Karpas-422 (cell line): ENCODE measurements at regions not wholly inside any gene's neighbourhood (a gene's known extent, or its start where the extent isn't known, plus 50 kb on each side); places are given as distances from the start of the nearest gene placed in this dataset.
"Not testable (repeated sequence)": the region's sequence is repeated elsewhere in the genome, so short reads cannot be mapped to it uniquely, and the experiment has no call there.

ENCODE experiments used
- DNase-seq: peaks from one replicate; pipeline ENCODE4 v3.0.0-alpha.2; 2015
- H2AFZ ChIP-seq: fragments of 200-600 bp; sonication (generic); 2 replicates; pipeline ENCODE4 v1.6.1; 2014; ENCODE audit warnings: antibody characterized with exemption, low read length, mixed read lengths
- H3K27ac ChIP-seq: fragments of 200-600 bp; sonication (generic); 2 replicates; pipeline ENCODE4 v1.5.1; 2014; ENCODE audit warnings: mild to moderate bottlenecking, low read length, moderate library complexity
- H3K27me3 ChIP-seq: fragments of 200-600 bp; sonication (generic); 2 replicates; pipeline ENCODE4 v1.6.1; 2014; ENCODE audit warnings: low read length, mixed read lengths
- H3K36me3 ChIP-seq: fragments of 200-600 bp; sonication (generic); 2 replicates; pipeline ENCODE4 v1.6.1; 2014; ENCODE audit warnings: low read length, mixed read lengths; ENCODE audit not compliant: insufficient read depth
- H3K4me1 ChIP-seq: fragments of 200-600 bp; sonication (generic); 2 replicates; pipeline ENCODE4 v1.6.1; 2014; ENCODE audit warnings: mild to moderate bottlenecking, low read length, mixed read lengths
- H3K4me2 ChIP-seq: fragments of 200-600 bp; sonication (generic); 2 replicates; pipeline ENCODE4 v1.6.1; 2014; ENCODE audit warnings: low read length, low read depth, mild to moderate bottlenecking; ENCODE audit not compliant: poor library complexity, severe bottlenecking
- H3K4me3 ChIP-seq: fragments of 200-600 bp; sonication (generic); 2 replicates; pipeline ENCODE4 v1.5.1; 2014; ENCODE audit warnings: mild to moderate bottlenecking, antibody characterized with exemption, low read length, mixed read lengths
- H3K79me2 ChIP-seq: fragments of 200-600 bp; sonication (generic); 2 replicates; pipeline ENCODE4 v1.6.1; 2014; ENCODE audit warnings: mild to moderate bottlenecking, low read length, mixed read lengths
- H3K9ac ChIP-seq: fragments of 200-600 bp; sonication (generic); 2 replicates; pipeline ENCODE4 v1.6.0; 2014; ENCODE audit warnings: low read length
- H3K9me2 ChIP-seq: fragments of 200-600 bp; sonication (generic), shearing (Covaris generic); replicated peaks from 2 replicates; pipeline ENCODE4 v1.6.0; 2014; ENCODE audit warnings: mild to moderate bottlenecking, low read length, moderate library complexity; ENCODE audit not compliant: insufficient read depth
- H3K9me3 ChIP-seq: fragments of 300-700, 200-600 bp; sonication (generic); 2 replicates; pipeline ENCODE4 v1.6.1; 2014; ENCODE audit warnings: low read length, mixed read lengths
- H4K20me1 ChIP-seq: fragments of 200-600 bp; sonication (generic); 2 replicates; pipeline ENCODE4 v1.6.1; 2014; ENCODE audit warnings: mild to moderate bottlenecking, antibody characterized with exemption, low read length, low read depth; ENCODE audit not compliant: insufficient read depth

DNA sequence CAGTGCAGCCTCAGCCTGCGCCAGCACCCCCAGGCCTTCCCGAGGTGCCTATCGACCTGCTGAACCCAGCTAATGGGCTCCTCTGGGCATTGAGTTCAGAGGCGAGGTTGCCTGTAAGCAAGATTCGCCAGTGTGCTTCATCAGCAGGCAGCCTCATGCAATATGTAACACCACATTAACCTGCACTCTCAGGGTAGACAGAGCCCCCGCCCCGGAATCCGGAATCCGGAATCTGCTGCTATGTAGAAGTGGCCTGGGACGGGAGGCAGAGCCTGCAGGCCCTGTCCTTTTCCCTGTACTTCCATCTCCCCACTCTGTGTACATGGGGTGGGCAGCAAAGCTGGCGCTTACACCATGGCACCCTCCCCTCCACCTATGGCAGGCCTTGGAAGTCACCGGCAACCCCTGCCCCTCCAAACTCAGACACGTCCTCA is 83.9 kb upstream of the RET start:
- no peak overlapping the region for H3K9ac ChIP-seq
- H3K9me2 ChIP-seq: no peaks in the 10 kb centered on the region
- no peaks in the 10 kb centered on the region for H3K27me3 ChIP-seq
- no peaks in the 10 kb centered on the region for H3K9me3 ChIP-seq
- H2AFZ ChIP-seq: no peak overlapping the region
- DNase-seq: no peak
- no peaks in the 10 kb centered on the region for H3K4me1 ChIP-seq
- H3K4me3 ChIP-seq: no peak overlapping the region
- no peaks in the 10 kb centered on the region for H3K79me2 ChIP-seq
- H3K4me2 ChIP-seq: no peak overlapping the region
- no peak overlapping the region for H3K27ac ChIP-seq
- H3K36me3 ChIP-seq: no peaks in the 10 kb centered on the region
- no peaks in the 10 kb centered on the region for H4K20me1 ChIP-seq

- not testable (repeated sequence) for H3K9me3 ChIP-seq, H4K20me1 ChIP-seq, H3K36me3 ChIP-seq, H2AFZ ChIP-seq, H3K4me3 ChIP-seq, H3K4me2 ChIP-seq, H3K79me2 ChIP-seq, DNase-seq, H3K9ac ChIP-seq, H3K4me1 ChIP-seq, H3K27me3 ChIP-seq, H3K27ac ChIP-seq, H3K9me2 ChIP-seq
Measured at GRCh38 chr10:42994909-42995308, 82.0 kb upstream of the RET start.

- no peak for DNase-seq
Measured at GRCh38 chr10:42995537-42995936, 81.3 kb upstream of the RET start.

DNA sequence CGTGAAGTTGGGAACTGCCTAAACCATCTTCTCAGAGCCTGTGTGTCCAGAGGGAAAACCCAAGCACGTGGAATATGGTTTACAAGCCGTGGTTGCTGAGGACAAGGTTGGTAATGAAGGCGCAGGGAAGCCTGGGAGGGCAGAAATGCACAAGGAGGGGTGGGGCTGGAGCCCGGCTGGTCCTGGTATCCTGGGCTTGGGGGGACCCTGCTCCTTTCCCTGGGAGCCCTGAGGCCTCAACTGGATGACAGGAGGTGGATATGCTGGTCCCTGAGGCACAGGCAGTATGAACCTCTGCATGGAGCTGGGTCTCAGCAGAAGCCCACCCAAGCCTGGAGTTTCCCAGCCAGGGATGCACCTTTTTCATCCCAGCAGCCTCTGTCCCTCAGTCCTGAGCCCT is 80.3 kb upstream of the RET start:
- Histone ChIP-seq H3K9ac (no peak overlapping the region), H3K9me2 (no peaks in the 10 kb centered on the region), H3K9me3 (no peaks in the 10 kb centered on the region), H3K27ac (no peak overlapping the region), H3K4me2 (no peak overlapping the region), H3K4me3 (no peak overlapping the region), H4K20me1 (no peaks in the 10 kb centered on the region), H2AFZ (no peak overlapping the region), H3K79me2 (no peaks in the 10 kb centered on the region), H3K4me1 (no peaks in the 10 kb centered on the region), H3K36me3 (no peaks in the 10 kb centered on the region), H3K27me3 (no peaks in the 10 kb centered on the region)
- DNase-seq: no peak

More at GRCh38 chr10:42995537-42995936, 81.3 kb upstream of the RET start:
- Histone ChIP-seq H3K27ac (no peak overlapping the region), H3K4me3 (no peak overlapping the region), H3K79me2 (no peaks in the 10 kb centered on the region), H3K27me3 (no peaks in the 10 kb centered on the region), H3K9me2 (no peaks in the 10 kb centered on the region), H3K4me1 (no peaks in the 10 kb centered on the region), H3K9ac (no peak overlapping the region), H3K9me3 (no peaks in the 10 kb centered on the region), H3K4me2 (no peak overlapping the region), H4K20me1 (no peaks in the 10 kb centered on the region), H3K36me3 (no peaks in the 10 kb centered on the region), H2AFZ (no peak overlapping the region)

DNA sequence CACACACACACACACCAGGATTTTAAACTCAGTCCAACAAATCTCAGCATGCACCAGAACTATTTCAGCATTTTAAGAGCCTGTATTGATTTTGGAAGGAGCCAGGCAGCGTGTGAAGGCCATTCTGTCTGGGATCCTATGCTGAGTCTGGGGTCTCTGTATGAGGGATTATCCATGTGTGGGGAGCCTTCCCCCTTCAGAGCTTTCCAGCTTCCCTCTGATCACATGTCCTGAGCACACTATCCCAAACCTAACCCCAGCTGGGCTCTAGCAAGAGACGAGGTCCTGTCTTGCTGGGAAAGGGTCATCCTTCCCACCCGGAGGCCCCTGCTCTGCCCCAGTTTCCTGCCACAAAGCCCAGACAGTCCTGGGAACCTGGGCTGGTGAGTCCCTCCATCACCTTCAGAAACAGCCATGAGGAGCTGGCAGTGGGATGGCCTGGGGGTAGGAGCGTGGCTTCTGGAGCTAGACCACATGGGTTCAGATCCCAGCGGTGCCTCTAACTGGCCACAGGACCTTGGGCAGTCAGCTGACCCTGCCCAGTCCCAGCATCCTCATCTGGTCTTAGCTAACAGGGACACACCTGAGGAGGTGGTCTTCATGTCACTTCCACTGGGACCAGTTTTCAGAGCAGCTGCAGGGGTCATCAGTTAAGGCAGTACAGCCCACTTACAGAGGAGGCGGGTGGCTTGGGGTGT is 79.6 kb upstream of the RET start:
- DNase-seq: no peak
- Histone ChIP-seq H3K27me3 (no peaks in the 10 kb centered on the region), H3K9me2 (no peaks in the 10 kb centered on the region), H3K9me3 (no peaks in the 10 kb centered on the region), H3K9ac (no peak overlapping the region), H4K20me1 (no peaks in the 10 kb centered on the region), H3K36me3 (no peaks in the 10 kb centered on the region), H2AFZ (no peak overlapping the region), H3K79me2 (no peaks in the 10 kb centered on the region), H3K4me1 (no peaks in the 10 kb centered on the region), H3K27ac (no peak overlapping the region), H3K4me2 (no peak overlapping the region), H3K4me3 (no peak overlapping the region)

DNA sequence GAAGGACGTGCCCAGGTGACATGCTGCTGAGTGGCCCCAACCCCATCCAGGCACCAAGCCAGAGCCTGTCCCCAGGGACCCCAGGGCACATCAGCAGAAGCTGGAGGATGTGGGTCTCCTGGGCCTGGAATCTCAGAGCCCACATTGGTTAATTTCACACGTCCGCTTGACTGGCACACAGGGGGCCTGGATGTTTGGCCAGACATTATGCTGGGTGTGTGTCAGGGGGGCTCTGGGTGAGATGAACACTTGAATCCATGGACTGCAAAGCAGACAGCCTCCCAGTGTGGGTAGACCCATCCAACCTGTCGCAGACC is 79.1 kb upstream of the RET start:
- no peaks in the 10 kb centered on the region for H3K36me3 ChIP-seq
- no peak overlapping the region for H3K9ac ChIP-seq
- no peak overlapping the region for H2AFZ ChIP-seq
- H3K4me3 ChIP-seq: no peak overlapping the region
- no peaks in the 10 kb centered on the region for H3K9me3 ChIP-seq
- H3K9me2 ChIP-seq: no peaks in the 10 kb centered on the region
- no peaks in the 10 kb centered on the region for H4K20me1 ChIP-seq
- H3K79me2 ChIP-seq: no peaks in the 10 kb centered on the region
- DNase-seq: no peak
- no peak overlapping the region for H3K27ac ChIP-seq
- H3K27me3 ChIP-seq: no peaks in the 10 kb centered on the region
- no peak overlapping the region for H3K4me2 ChIP-seq
- no peaks in the 10 kb centered on the region for H3K4me1 ChIP-seq

- Histone ChIP-seq H3K4me3 (no peak overlapping the region), H3K9me3 (no peaks in the 10 kb centered on the region), H2AFZ (no peak overlapping the region), H3K9me2 (no peaks in the 10 kb centered on the region), H4K20me1 (no peaks in the 10 kb centered on the region), H3K79me2 (no peaks in the 10 kb centered on the region), H3K36me3 (no peaks in the 10 kb centered on the region), H3K27me3 (no peaks in the 10 kb centered on the region), H3K4me2 (no peak overlapping the region), H3K27ac (no peak overlapping the region), H3K9ac (no peak overlapping the region), H3K4me1 (no peaks in the 10 kb centered on the region)
- no peak for DNase-seq
Measured at GRCh38 chr10:42998481-42999384, 78.1 kb upstream of the RET start.

- Histone ChIP-seq H3K27ac (no peak overlapping the region), H3K9ac (no peak overlapping the region), H3K36me3 (no peaks in the 10 kb centered on the region), H3K79me2 (no peaks in the 10 kb centered on the region), H3K9me3 (no peaks in the 10 kb centered on the region), H4K20me1 (no peaks in the 10 kb centered on the region), H3K27me3 (no peaks in the 10 kb centered on the region), H3K4me1 (no peaks in the 10 kb centered on the region), H3K4me2 (no peak overlapping the region), H3K9me2 (no peaks in the 10 kb centered on the region), H2AFZ (no peak overlapping the region), H3K4me3 (no peak overlapping the region)
- DNase-seq: no peak
Measured at GRCh38 chr10:42999385-43000020, 77.4 kb upstream of the RET start.
